Endothelial cell (in vitro differentiated cells): ENCODE measurements at regions not wholly inside any gene's neighbourhood (a gene's known extent, or its start where the extent isn't known, plus 50 kb on each side); places are given as distances from the start of the nearest gene placed in this dataset.

Experiments used
- DNase-seq: peaks from one replicate; pipeline ENCODE4 v3.0.0; 2021; ENCODE audit warnings: low spot score
- H3K27ac Mint-ChIP-seq: one replicate; pipeline ENCODE4 v1.8.0; 2021; ENCODE audit warnings: mixed read lengths, inconsistent platforms; ENCODE audit not compliant: unreplicated experiment
- H3K27me3 Mint-ChIP-seq: one replicate; pipeline ENCODE4 v1.8.0; 2021; ENCODE audit warnings: mild to moderate bottlenecking, moderate library complexity, mixed read lengths, inconsistent platforms; ENCODE audit not compliant: unreplicated experiment
- H3K36me3 Mint-ChIP-seq: one replicate; pipeline ENCODE4 v1.8.0; 2021; ENCODE audit warnings: mild to moderate bottlenecking, low read depth, mixed read lengths, inconsistent platforms; ENCODE audit not compliant: unreplicated experiment
- H3K4me1 Mint-ChIP-seq: one replicate; pipeline ENCODE4 v1.8.0; 2021; ENCODE audit warnings: mild to moderate bottlenecking, mixed read lengths, inconsistent platforms; ENCODE audit not compliant: unreplicated experiment
- H3K4me3 Mint-ChIP-seq: one replicate; pipeline ENCODE4 v1.8.0; 2021; ENCODE audit warnings: mild to moderate bottlenecking, mixed read lengths, inconsistent platforms; ENCODE audit not compliant: unreplicated experiment
- H3K9me3 Mint-ChIP-seq: one replicate; pipeline ENCODE4 v1.8.0; 2021; ENCODE audit warnings: mixed read lengths, inconsistent platforms; ENCODE audit not compliant: unreplicated experiment
- TF ChIP-seq, protein P1 (sequence below): fragments of 200-600 bp; sonication (generic); IDR thresholded peaks from one replicate; pipeline ENCODE4 v1.5.0; 2021; ENCODE audit warnings: antibody characterized with exemption; ENCODE audit not compliant: unreplicated experiment

GRCh38 chr5:36790847-36791246, 85.7 kb upstream of the NIPBL start:
- no peak overlapping the region for H3K4me3 Mint-ChIP-seq
- H3K9me3 Mint-ChIP-seq: no peaks in the 10 kb centered on the region
- no peaks in the 10 kb centered on the region for H3K4me1 Mint-ChIP-seq
- TF ChIP-seq, protein P1, sequence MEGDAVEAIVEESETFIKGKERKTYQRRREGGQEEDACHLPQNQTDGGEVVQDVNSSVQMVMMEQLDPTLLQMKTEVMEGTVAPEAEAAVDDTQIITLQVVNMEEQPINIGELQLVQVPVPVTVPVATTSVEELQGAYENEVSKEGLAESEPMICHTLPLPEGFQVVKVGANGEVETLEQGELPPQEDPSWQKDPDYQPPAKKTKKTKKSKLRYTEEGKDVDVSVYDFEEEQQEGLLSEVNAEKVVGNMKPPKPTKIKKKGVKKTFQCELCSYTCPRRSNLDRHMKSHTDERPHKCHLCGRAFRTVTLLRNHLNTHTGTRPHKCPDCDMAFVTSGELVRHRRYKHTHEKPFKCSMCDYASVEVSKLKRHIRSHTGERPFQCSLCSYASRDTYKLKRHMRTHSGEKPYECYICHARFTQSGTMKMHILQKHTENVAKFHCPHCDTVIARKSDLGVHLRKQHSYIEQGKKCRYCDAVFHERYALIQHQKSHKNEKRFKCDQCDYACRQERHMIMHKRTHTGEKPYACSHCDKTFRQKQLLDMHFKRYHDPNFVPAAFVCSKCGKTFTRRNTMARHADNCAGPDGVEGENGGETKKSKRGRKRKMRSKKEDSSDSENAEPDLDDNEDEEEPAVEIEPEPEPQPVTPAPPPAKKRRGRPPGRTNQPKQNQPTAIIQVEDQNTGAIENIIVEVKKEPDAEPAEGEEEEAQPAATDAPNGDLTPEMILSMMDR: no peak
- peaks cover 3% of the 10 kb centered on the region for H3K27me3 Mint-ChIP-seq
- DNase-seq: no peak
- no peak overlapping the region for H3K27ac Mint-ChIP-seq
- no peaks in the 10 kb centered on the region for H3K36me3 Mint-ChIP-seq

DNA sequence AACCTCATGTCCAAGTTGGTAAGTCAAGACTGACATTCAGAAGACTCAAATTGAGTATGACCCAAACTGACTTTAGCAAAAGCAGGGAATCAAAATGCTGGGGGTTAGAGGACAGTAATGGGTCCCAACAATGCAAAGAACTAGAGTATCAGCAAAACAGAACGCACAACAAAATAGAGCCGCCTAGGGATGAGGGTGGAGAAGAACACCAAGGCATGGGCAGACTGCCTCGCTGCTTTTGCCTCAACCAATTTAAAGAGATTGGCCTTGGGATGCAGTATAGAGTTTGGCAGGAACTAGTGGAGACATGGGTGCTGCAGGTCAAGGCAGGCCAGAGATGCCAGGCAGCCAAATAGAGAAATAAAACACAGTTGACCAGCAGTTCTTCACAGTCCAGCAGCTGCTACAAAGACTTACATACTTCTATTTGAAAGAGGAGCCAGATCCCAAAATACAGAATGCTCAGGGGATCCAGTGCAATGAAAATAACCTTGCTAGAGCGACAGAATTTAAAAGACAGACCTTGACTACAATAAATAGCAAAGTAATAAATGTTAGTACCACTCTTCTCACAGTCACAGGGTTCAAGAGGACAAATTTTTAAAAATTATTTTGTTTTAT, 83.9 kb upstream of the NIPBL start:
- TF ChIP-seq, protein P1: no peak
- Mint-ChIP-seq H3K9me3 (no peaks in the 10 kb centered on the region), H3K4me3 (no peak overlapping the region), H3K36me3 (no peaks in the 10 kb centered on the region), H3K4me1 (no peaks in the 10 kb centered on the region), H3K27me3 (peaks cover 3% of the 10 kb centered on the region), H3K27ac (no peak overlapping the region)
- DNase-seq: no peak

DNA sequence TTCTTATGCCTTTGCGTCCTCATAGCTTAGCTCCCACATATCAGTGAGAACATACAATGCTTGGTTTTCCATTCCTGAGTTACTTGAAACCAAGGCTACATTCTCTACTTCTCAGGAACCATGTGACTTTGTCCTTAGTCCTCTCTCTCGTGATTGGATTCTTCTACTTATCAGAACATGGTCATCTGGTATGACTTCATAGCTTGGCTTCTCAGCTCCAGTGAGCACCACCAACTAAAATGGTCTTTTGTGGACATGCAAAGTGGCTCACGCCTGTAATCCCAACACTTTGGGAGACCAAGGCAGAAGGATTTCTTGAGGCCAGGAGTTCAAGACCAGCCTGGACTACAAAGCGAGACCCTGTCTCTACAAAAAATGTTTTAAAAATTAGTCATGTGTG, 81.2 kb upstream of the NIPBL start:
- peaks cover 1% of the 10 kb centered on the region for H3K27me3 Mint-ChIP-seq

GRCh38 chr5:36796155-36796554, 80.4 kb upstream of the NIPBL start:
- H3K27me3 Mint-ChIP-seq: peaks cover 1% of the 10 kb centered on the region
- no peaks in the 10 kb centered on the region for H3K4me1 Mint-ChIP-seq
- no peak overlapping the region for H3K4me3 Mint-ChIP-seq
- DNase-seq: no peak
- H3K36me3 Mint-ChIP-seq: no peaks in the 10 kb centered on the region
- no peaks in the 10 kb centered on the region for H3K9me3 Mint-ChIP-seq
- H3K27ac Mint-ChIP-seq: no peak overlapping the region
- TF ChIP-seq, protein P1: no peak

More for the DNA sequence above, 81.2 kb upstream of the NIPBL start:
- Mint-ChIP-seq H3K27ac (no peak overlapping the region), H3K4me1 (no peaks in the 10 kb centered on the region), H3K36me3 (no peaks in the 10 kb centered on the region), H3K9me3 (no peaks in the 10 kb centered on the region), H3K4me3 (no peak overlapping the region)
- TF ChIP-seq, protein P1: no peak
- no peak for DNase-seq

- no peak overlapping the region for H3K27ac Mint-ChIP-seq
- peaks cover 1% of the 10 kb centered on the region for H3K27me3 Mint-ChIP-seq
- no peaks in the 10 kb centered on the region for H3K9me3 Mint-ChIP-seq
- TF ChIP-seq, protein P1: no peak
- DNase-seq: no peak
- H3K36me3 Mint-ChIP-seq: no peaks in the 10 kb centered on the region
- H3K4me3 Mint-ChIP-seq: no peak overlapping the region
- H3K4me1 Mint-ChIP-seq: no peaks in the 10 kb centered on the region
Observed at GRCh38 chr5:36801523-36801922, 75.0 kb upstream of the NIPBL start.
